ENCODE measurements at regions not wholly inside any gene's neighbourhood (a gene's known extent, or its start where the extent isn't known, plus 50 kb on each side); places are given as distances from the start of the nearest gene placed in this dataset.

- DNase-seq (ENCODE audit: low read depth): no peak
Observed at GRCh38 chr3:117719316-117719926, 1009.8 kb downstream of the TUSC7 start.

GRCh38 chr3:117721866-117722265, 1012.3 kb downstream of the TUSC7 start:
- no peak for DNase-seq (ENCODE audit: low read depth)

DNA sequence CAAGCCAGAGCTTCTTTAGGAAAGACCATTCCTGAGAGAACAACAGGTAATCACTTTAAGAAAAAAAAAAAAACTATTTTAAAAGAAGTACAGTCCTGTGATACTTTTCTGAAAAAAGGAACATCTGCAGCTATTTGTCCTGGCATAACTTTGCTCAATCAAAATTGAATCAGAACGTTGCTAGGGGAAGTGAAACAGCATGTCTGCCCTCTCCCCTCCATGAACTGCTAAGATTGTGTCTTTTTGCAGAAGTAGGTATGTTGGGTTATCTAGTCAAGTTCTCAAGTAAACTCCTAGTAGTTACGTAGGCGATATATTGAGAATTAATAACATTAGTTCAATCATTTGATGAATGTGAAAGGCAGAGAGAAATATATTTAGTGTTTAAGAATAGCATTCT, 1013.3 kb downstream of the TUSC7 start:
- DNase-seq (ENCODE audit: low read depth): no peak

DNA sequence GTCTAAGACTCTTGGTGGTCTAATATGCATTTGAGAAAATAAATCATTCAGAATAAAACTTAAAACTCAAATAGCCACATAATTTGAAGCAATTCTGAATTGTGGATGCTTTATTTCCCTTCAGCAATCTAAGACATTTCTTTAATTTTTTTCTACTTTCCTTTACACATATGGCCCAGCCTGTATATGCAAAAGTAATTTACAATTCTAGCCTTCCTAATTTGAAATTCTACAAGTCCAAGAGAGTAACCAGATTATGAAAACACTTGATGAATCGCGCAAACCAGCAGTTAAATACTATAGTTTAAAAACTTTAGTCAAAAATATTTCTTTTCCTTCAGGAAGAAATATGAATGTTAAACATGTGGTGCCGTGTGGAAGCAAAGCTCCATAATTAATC, 1014.2 kb downstream of the TUSC7 start:
- no peak for DNase-seq (ENCODE audit: low read depth)

DNA sequence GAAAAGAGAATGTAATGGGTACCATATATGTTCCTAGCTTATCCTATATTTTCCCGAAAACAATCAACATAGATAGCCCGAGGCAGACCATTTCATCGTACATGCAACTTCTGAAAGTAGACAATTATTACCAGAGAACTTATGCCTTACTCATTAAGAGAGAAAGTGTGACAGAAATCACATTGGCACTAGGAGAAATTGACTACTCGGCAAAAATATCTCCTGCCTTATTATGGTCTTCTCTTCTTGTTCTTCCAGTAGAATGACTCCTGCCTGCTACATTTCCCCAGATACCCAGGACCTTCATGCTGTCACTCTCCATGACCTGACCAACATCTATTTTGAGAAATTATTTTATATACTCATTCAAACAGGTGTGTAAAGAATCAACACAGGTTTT, 1015.7 kb downstream of the TUSC7 start:
- DNase-seq (ENCODE audit: low read depth): no peak

GRCh38 chr3:117726776-117727175, 1017.2 kb downstream of the TUSC7 start:
- DNase-seq (ENCODE audit: low read depth): no peak

DNA sequence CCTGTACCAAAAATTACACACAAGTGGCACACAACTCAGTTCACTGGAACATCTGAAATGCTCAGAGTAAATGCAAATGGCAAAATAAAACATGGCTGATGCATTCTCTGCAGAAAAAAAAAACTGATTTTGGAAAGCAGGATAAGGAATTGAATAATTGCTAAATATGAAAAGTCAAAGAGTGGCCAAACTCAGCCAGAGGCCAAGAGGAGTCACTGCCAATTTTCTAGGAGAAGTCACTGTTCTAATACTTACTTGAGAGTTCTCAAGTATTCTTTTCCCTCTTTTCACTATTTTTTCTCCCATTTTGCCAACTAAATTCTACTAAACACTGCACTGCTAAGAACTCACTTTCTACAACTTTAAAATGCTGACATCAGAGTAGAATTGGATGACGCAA, 1018.6 kb downstream of the TUSC7 start:
- no peak for DNase-seq (ENCODE audit: low read depth)

DNA sequence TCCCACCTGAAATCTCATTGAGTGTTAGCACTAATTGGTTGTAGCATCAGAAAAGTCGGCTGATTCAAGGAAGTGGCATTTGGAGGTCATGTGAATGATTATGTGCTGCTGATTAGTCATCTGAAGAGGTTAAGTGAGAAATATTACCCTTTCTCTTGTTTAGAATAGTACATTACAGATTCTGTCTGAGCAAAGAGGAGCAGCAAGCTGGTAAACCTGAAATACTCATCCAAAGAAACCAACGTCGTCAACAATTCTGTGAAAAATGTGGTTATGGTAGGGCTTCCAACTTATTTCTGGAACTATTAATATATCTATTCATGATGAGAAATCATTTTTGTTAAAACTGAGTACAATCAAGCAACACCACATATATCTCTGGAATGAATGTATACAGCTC, 1024.9 kb downstream of the TUSC7 start:
- no peak for DNase-seq (ENCODE audit: low read depth)

DNA sequence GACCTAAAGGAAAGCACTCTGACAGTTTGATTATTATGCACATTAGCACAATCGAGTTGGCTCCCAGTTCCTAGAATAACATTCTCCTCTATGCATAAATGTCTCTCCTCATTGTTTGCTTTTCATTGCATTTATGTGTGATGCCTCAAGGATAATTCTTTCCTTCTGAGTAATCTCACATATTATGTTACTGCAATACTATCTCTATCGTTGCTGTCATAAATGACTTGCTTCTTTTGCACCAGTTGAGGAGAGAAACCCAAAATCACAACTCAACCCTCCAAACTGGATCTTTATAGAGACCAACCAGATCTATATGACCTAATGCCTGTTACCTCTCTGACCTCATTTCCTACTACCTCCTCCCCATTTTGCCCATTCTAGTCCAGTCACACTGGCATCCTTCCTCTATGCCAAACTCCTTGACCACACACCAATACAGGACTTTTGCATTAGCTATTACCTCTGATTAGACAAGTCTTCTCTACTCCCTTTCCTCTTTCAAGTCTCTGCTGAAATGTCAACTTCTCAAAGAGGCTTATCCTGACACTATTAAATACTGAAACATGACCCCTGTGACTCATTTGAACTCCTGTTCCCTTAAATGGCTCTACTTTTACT, 1026.0 kb downstream of the TUSC7 start:
- DNase-seq (ENCODE audit: low read depth): no peak

GRCh38 chr3:117736846-117737245, 1027.3 kb downstream of the TUSC7 start:
- DNase-seq (ENCODE audit: low read depth): no peak

- DNase-seq (ENCODE audit: low read depth): no peak
Observed at GRCh38 chr3:117743993-117744392, 1034.4 kb downstream of the TUSC7 start.

- no peak for DNase-seq (ENCODE audit: low read depth)
Observed at GRCh38 chr3:117744935-117745334, 1035.4 kb downstream of the TUSC7 start.

DNA sequence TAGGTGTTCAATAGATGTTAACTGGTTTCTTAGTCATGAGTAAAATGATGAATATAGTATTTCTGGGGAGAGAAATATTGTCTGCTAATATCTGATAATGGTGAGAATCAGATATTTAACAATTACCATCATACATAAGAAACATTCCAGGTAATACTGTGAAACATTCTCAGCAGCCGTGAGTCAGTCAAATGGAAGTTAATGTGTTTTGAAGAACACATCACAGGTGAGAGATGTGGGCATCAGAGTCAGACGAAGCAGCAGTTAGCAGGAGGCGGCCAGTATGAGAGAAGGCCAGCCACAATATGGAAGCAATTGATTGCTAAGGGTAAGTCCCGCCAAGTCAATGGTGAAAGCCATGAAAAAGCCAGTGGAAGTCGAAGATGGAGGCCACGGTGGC, 1035.9 kb downstream of the TUSC7 start:
- no peak for DNase-seq (ENCODE audit: low read depth)

DNA sequence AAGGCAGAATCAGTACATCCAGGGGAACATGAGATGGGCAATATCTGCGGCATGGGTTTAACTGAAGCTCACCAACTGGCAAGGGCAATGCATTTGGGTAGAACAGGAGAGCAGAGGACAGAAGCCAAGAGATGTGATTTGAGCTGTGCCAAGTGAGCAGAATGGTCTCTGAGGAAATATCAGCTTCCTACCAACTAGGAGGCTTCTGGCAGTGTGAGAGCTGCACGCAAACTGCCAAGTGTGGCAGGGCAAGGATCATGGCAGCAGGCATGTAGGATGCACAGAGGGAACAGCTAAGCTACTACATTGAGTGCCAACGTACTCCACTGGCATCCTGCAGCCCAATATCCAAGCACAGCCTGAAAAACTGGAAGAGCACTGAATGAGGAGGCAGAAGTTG, 1036.5 kb downstream of the TUSC7 start:
- no peak for DNase-seq (ENCODE audit: low read depth)

DNA sequence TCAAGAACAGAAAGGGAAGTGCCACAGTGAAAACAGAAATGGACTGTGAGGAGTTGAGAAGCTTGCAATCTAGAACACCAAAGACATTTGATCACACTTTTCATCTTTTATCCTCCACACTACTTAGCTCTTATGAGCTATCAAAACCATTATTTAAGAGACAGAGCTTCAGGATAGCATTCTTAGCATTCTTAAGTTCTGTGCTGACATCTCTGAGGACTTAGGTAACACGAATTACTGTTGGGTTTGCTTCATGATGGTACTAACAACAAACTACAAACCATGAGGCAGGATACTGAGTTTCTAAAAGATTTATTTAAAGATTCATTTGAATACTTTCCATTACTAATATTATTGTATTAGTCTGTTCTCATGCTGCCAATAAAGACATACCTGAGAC, 1038.6 kb downstream of the TUSC7 start:
- DNase-seq (ENCODE audit: low read depth): no peak

GRCh38 chr3:117750674-117751269, 1041.2 kb downstream of the TUSC7 start:
- DNase-seq (ENCODE audit: low read depth): no peak

DNA sequence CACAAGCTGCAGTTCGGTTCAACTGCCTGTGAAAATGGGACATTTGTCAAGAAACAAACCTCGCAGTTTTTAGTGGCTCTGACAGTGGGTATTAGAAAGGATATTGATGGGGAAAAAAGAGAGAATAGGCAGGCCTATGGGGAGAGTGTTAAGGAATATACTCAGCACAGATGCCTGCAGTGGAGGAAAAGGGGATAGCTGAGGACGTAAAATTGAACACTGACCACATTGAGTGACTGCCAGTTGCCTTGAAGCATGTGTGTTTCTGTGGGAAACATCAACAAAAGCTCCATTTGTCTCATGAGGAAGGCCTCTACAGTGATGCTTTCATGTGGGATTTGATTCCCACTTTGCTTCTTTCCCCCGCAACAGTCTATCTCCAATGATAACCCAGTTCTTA, 1042.1 kb downstream of the TUSC7 start:
- no peak for DNase-seq (ENCODE audit: low read depth)

DNA sequence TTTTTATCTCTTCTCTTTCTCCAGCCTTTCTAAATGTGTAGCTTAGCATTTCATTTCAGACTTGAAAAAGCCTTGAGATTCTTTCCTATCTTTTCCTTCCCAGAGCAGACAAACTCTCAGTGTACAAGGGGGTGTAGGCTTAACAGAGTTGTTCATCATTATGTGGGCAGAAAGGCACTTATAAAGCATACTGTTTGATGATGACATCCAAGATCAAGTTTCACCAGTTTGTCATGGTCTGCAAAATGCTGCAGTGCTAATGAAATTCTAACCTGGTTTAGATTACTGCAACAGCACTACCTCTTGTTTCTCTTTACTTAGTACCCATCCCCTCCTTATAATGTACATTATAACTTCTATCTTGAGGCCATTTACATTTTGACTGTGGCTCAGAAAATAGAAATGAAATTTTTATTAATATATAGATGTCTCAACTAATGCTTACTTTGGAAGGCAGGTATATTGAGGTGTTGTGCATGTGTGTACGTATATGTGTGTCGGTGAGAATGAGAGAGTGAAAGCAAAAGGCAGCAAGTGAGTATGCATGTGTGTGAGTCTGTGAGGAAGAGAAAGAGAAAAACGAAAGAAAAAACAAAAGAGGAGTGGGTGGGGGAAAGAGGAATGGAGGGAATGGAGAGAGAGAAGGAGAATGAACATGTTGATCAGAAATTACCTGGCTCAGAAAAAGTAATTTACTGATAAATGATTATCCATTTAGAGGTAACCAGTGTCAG, 1043.6 kb downstream of the TUSC7 start:
- DNase-seq (ENCODE audit: low read depth): no peak

GRCh38 chr3:117754058-117754457, 1044.5 kb downstream of the TUSC7 start:
- DNase-seq (ENCODE audit: low read depth): no peak

GRCh38 chr3:117754841-117755240, 1045.3 kb downstream of the TUSC7 start:
- no peak for DNase-seq (ENCODE audit: low read depth)

GRCh38 chr3:117756563-117756962, 1047.0 kb downstream of the TUSC7 start:
- DNase-seq (ENCODE audit: low read depth): no peak

GRCh38 chr3:117761703-117762620, 1052.4 kb downstream of the TUSC7 start:
- no peak for DNase-seq (ENCODE audit: low read depth)

Measured in activated T-helper 9 cell treated with anti-CD3 and anti-CD28 coated beads, Interleukin-2, amount 50 U/mL, for 16 hours (primary cell).